ENCODE measurements at regions not wholly inside any gene's neighbourhood (a gene's known extent, or its start where the extent isn't known, plus 50 kb on each side); places are given as distances from the start of the nearest gene placed in this dataset.
A peak's percentile ranks its signal among the peaks of the same experiment; 100 is the strongest.

- no peak overlapping the region for H3K27ac ChIP-seq (ENCODE audit: low read depth in 1 of 2, low read length in 2 of 2)
- no peaks in the 10 kb centered on the region for H3K36me3 ChIP-seq (ENCODE audit: control insufficient read depth in 4 of 4, insufficient read depth in 3 of 4, low read depth in 1 of 4, low read length in 3 of 4)
- H3K4me1 ChIP-seq (ENCODE audit: control insufficient read depth in 4 of 4, insufficient read depth in 4 of 4, low read length in 3 of 4), result no peaks in the 10 kb centered on the region
- TF ChIP-seq NR2F2 (IDR thresholded peaks at IDR 0.05) (no peak), FOXA2 (IDR thresholded peaks at IDR 0.05) (no peak), MAX (IDR thresholded peaks at IDR 0.05) (no peak), REST (IDR thresholded peaks at IDR 0.05) (no peak), YY1 (IDR thresholded peaks at IDR 0.05) (no peak), CTCF (IDR thresholded peaks at IDR 0.05; ENCODE audit: low read depth, low read length, missing input control) (no peak), ZBTB33 (IDR thresholded peaks at IDR 0.05) (no peak), HNF4G (IDR thresholded peaks at IDR 0.05) (no peak)
- no peak overlapping the region for H3K4me3 ChIP-seq (ENCODE audit: low read depth in 1 of 3, low read length in 3 of 3)
- H3K27me3 ChIP-seq (ENCODE audit: control insufficient read depth in 4 of 4, insufficient read depth in 4 of 4, low read length in 3 of 4), result no peaks in the 10 kb centered on the region
- no peak for DNase-seq (ENCODE audit: low spot score)
- no peak overlapping the region for H3K9ac ChIP-seq (ENCODE audit: low read depth in 1 of 2, low read length in 2 of 2)
- H3K9me3 ChIP-seq (ENCODE audit: control insufficient read depth in 4 of 4, low read length in 3 of 4), result no peaks in the 10 kb centered on the region
- WGBS, result 65% methylated on average over 9 of the region's 9 CpGs
These were observed 640.9 kb downstream of the MED13L start for GRCh38 chr12:115636546-115636945.

GRCh38 chr12:115632308-115632707 lies 645.2 kb downstream of the MED13L start:
- Histone ChIP-seq H3K9ac (ENCODE audit: low read depth in 1 of 2, low read length in 2 of 2) (no peak overlapping the region), H3K27ac (ENCODE audit: low read depth in 1 of 2, low read length in 2 of 2) (no peak overlapping the region), H3K27me3 (ENCODE audit: control insufficient read depth in 4 of 4, insufficient read depth in 4 of 4, low read length in 3 of 4) (no peaks in the 10 kb centered on the region), H3K9me3 (ENCODE audit: control insufficient read depth in 4 of 4, low read length in 3 of 4) (peaks cover 0 to 2% (median under 1%) of the 10 kb centered on the region in 4 donors), H3K4me1 (ENCODE audit: control insufficient read depth in 4 of 4, insufficient read depth in 4 of 4, low read length in 3 of 4) (no peaks in the 10 kb centered on the region), H3K4me3 (ENCODE audit: low read depth in 1 of 3, low read length in 3 of 3) (no peak overlapping the region), H3K36me3 (ENCODE audit: control insufficient read depth in 4 of 4, insufficient read depth in 3 of 4, low read depth in 1 of 4, low read length in 3 of 4) (no peaks in the 10 kb centered on the region)
- no peak for DNase-seq (ENCODE audit: low spot score)
- TF ChIP-seq SP1 (IDR thresholded peaks at IDR 0.05) (no peak), RAD21 (IDR thresholded peaks at IDR 0.05) (peak; percentile 61 to 65), ATF3 (IDR thresholded peaks at IDR 0.05) (no peak), CTCF (IDR thresholded peaks at IDR 0.05; ENCODE audit: low read depth, low read length, missing input control) (peak; percentile 27)

Measured in liver (tissue), 8 donors.